ENCODE measurements at regions not wholly inside any gene's neighbourhood (a gene's known extent, or its start where the extent isn't known, plus 50 kb on each side); places are given as distances from the start of the nearest gene placed in this dataset.

DNA sequence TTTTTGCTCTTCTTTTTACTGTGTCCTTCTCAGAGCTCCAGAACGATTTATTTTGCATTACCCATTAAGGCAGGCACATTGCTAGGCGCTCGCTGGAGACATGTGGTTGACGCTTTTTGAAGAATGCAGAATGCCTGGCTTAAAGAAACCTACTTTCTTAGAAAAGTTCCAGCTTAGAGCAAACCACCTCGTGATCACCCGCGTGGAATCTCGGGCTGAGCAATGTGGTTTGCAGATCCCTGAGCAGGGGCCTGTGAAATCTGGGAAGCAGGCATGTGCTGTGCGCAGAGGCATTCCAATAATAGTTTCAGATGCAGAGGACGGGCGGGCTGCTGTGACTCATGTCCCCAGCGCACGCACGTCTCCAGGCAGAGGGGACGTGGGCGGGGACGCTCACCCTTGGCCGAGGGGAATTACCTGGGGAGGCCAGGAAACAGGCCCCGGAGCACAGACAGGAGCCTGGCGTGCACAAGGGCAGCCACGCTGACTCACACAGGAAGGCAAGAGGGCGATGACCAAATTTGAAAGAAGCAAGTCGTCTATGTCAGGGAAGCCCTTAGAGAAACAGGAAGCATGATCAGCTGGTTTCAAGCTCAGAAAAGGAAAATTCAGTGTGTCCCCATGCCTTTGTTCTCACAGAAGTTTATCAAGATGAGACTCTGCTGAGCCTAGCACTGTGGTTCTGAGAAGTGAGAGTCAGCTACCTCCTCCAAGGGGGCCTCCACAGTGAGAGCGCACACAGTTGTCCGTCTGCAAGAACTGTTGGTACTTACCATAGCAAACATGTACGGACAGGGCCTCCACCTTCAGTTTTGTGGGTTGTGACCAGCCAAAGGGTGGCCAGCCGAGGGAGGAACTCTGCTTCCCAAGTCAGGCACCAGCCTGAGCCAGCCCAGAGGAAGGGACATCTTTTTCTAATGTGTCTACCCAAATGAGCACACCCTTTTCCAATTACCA lies 218.6 kb downstream of the PIK3R1 start (continued):
- TF ChIP-seq HDAC1 (CRISPR knock-in tag; IDR thresholded peaks at IDR 0.05) (no peak; the same call in 1 of the 2 replicates), ZNF776 (CRISPR knock-in tag; IDR thresholded peaks at IDR 0.05) (no peak), NFRKB (IDR thresholded peaks at IDR 0.05) (no peak), ZNF703 (CRISPR knock-in tag; IDR thresholded peaks at IDR 0.05; ENCODE audit: borderline replicate concordance) (no peak), ZNF891 (CRISPR knock-in tag; IDR thresholded peaks at IDR 0.05) (no peak; the same call in 1 of the 2 replicates), ZFY (CRISPR knock-in tag; IDR thresholded peaks at IDR 0.05) (peak; percentile 39; the same call in 1 of the 2 replicates), ARNT (IDR thresholded peaks at IDR 0.05) (no peak), TEAD3 (CRISPR knock-in tag; optimal IDR thresholded peaks at IDR 0.05; ENCODE audit: borderline replicate concordance) (peak; percentile 88), ZNF367 (CRISPR knock-in tag; IDR thresholded peaks at IDR 0.05; ENCODE audit: borderline replicate concordance) (no peak), ZNF589 (CRISPR knock-in tag; conservative IDR thresholded peaks at IDR 0.05) (no peak), ZNF274 (CRISPR knock-in tag; IDR thresholded peaks at IDR 0.05) (no peak), ZFP36L2 (CRISPR knock-in tag; IDR thresholded peaks at IDR 0.05) (no peak), KDM6A (CRISPR knock-in tag; IDR thresholded peaks at IDR 0.05; ENCODE audit: low read depth) (no peak), FOXK1 (CRISPR knock-in tag; IDR thresholded peaks at IDR 0.05; ENCODE audit: borderline replicate concordance, low read depth) (0 out of 2 replicates have a peak, but pooled peaks have one; percentile 19), NRL (CRISPR knock-in tag; IDR thresholded peaks at IDR 0.05; ENCODE audit: borderline replicate concordance) (peak; percentile 81), ZNF12 (CRISPR knock-in tag; IDR thresholded peaks at IDR 0.05) (peak; percentile 91), ZSCAN20 (CRISPR knock-in tag; IDR thresholded peaks at IDR 0.05; ENCODE audit: borderline replicate concordance) (no peak), MAFK (conservative IDR thresholded peaks at IDR 0.05 in 1 of 2, IDR thresholded peaks at IDR 0.05 in 1 of 2; ENCODE audit: low read length in 2 of 2) (no peak), ATF7-NPFF (CRISPR knock-in tag; IDR thresholded peaks at IDR 0.05; ENCODE audit: low read depth) (peak; percentile 38; the same call in 1 of the 2 replicates)
- TF ChIP-seq, protein P1, sequence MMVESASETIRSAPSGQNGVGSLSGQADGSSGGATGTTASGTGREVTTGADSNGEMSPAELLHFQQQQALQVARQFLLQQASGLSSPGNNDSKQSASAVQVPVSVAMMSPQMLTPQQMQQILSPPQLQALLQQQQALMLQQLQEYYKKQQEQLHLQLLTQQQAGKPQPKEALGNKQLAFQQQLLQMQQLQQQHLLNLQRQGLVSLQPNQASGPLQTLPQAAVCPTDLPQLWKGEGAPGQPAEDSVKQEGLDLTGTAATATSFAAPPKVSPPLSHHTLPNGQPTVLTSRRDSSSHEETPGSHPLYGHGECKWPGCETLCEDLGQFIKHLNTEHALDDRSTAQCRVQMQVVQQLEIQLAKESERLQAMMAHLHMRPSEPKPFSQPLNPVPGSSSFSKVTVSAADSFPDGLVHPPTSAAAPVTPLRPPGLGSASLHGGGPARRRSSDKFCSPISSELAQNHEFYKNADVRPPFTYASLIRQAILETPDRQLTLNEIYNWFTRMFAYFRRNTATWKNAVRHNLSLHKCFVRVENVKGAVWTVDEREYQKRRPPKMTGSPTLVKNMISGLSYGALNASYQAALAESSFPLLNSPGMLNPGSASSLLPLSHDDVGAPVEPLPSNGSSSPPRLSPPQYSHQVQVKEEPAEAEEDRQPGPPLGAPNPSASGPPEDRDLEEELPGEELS (CRISPR knock-in tag; IDR thresholded peaks at IDR 0.05) = peak; percentile 50
- TF ChIP-seq, protein P2, sequence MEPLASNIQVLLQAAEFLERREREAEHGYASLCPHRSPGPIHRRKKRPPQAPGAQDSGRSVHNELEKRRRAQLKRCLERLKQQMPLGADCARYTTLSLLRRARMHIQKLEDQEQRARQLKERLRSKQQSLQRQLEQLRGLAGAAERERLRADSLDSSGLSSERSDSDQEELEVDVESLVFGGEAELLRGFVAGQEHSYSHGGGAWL (CRISPR knock-in tag; IDR thresholded peaks at IDR 0.05) = no peak
- TF ChIP-seq, protein P3, sequence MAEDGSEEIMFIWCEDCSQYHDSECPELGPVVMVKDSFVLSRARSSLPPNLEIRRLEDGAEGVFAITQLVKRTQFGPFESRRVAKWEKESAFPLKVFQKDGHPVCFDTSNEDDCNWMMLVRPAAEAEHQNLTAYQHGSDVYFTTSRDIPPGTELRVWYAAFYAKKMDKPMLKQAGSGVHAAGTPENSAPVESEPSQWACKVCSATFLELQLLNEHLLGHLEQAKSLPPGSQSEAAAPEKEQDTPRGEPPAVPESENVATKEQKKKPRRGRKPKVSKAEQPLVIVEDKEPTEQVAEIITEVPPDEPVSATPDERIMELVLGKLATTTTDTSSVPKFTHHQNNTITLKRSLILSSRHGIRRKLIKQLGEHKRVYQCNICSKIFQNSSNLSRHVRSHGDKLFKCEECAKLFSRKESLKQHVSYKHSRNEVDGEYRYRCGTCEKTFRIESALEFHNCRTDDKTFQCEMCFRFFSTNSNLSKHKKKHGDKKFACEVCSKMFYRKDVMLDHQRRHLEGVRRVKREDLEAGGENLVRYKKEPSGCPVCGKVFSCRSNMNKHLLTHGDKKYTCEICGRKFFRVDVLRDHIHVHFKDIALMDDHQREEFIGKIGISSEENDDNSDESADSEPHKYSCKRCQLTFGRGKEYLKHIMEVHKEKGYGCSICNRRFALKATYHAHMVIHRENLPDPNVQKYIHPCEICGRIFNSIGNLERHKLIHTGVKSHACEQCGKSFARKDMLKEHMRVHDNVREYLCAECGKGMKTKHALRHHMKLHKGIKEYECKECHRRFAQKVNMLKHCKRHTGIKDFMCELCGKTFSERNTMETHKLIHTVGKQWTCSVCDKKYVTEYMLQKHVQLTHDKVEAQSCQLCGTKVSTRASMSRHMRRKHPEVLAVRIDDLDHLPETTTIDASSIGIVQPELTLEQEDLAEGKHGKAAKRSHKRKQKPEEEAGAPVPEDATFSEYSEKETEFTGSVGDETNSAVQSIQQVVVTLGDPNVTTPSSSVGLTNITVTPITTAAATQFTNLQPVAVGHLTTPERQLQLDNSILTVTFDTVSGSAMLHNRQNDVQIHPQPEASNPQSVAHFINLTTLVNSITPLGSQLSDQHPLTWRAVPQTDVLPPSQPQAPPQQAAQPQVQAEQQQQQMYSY (CRISPR knock-in tag; IDR thresholded peaks at IDR 0.05) = no peak

All from HepG2 (cell line).